ENCODE measurements at regions not wholly inside any gene's neighbourhood (a gene's known extent, or its start where the extent isn't known, plus 50 kb on each side); places are given as distances from the start of the nearest gene placed in this dataset.

DNA sequence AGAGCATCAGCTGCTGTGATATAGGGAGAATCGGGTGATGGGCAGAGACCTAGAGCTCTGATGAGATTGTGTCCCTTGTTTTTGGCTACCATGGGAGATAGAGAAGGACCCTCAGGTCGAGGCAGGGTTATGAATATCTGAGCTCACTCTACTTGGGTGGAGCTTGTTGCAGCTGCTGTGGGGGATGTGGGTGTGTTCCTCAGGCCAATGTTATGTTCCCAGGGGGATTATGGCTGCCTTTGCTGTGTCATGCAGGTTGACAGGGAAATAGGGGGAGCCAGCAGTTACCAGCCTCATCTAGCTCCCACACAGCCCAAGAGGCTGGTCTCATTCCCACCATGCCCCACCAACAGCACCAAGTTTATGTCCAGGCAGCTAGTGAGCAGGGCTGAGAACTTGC, 131.5 kb downstream of the TRIM42 start:
- no peak overlapping the region for H3K4me3 ChIP-seq
- DNase-seq: no peak
- no peaks in the 10 kb centered on the region for H3K4me1 ChIP-seq
- intact Hi-C loops (cut with DNase I; ENCODE audit: low total_unique reads): no loop called here
- no peak for TF ChIP-seq POLR2A (IDR thresholded peaks at IDR 0.05)
- no peak for TF ChIP-seq CTCF (IDR thresholded peaks at IDR 0.05)
- no peaks in the 10 kb centered on the region for H3K27me3 ChIP-seq
- no peak overlapping the region for H3K27ac ChIP-seq
- no peaks in the 10 kb centered on the region for H3K36me3 ChIP-seq
- peaks cover 0 to 4% of the 10 kb centered on the region in 2 donors for H3K9me3 ChIP-seq

GRCh38 chr3:140816372-140817195, 125.1 kb upstream of the SLC25A36 start:
- H3K4me3 ChIP-seq: no peak overlapping the region
- H3K36me3 ChIP-seq: no peaks in the 10 kb centered on the region
- no peaks in the 10 kb centered on the region for H3K9me3 ChIP-seq
- DNase-seq: no peak
- no peak for TF ChIP-seq POLR2A (IDR thresholded peaks at IDR 0.05)
- no peak for TF ChIP-seq CTCF (IDR thresholded peaks at IDR 0.05)
- H3K4me1 ChIP-seq: no peaks in the 10 kb centered on the region
- H3K27me3 ChIP-seq: no peaks in the 10 kb centered on the region
- H3K27ac ChIP-seq: no peak overlapping the region
- intact Hi-C loops (cut with DNase I; ENCODE audit: low total_unique reads): no loop called here

- no peak for TF ChIP-seq POLR2A (IDR thresholded peaks at IDR 0.05)
- no peak for TF ChIP-seq CTCF (IDR thresholded peaks at IDR 0.05)
- intact Hi-C loops (cut with DNase I; ENCODE audit: low total_unique reads): no loop called here
- no peak for DNase-seq
Observed at GRCh38 chr3:140821493-140821892, 120.1 kb upstream of the SLC25A36 start.

DNA sequence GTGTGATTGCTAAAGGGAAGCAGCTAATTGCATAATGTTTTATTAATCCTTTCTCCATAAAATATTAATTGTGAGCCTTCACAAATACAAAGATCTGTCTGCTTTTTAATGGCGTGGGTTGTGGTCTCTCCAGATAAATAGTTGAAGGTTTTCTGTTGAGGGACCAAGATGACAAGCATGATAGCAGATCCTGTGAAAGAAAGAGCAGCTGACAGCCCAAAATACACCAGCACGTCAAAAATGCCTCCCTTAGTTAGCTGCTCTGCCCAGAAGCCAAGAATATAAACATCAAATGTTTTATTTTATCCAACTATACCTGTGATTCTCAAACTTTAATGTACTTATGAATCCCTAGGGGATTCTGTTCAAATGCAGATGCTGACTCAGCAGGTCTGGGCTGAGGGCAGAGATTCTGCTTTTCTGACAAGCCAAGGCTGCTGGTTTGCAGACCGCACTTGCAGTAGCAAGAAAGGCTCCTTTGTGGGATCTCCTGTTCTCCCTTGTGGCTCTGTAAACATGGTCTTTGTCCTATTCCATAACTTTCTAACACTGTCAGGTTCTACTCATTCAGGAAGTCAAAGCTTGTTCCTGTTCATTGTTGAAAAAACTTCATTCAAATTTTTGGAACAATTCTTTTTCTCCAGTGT, 119.1 kb upstream of the SLC25A36 start:
- intact Hi-C loops (cut with DNase I; ENCODE audit: low total_unique reads): no loop called here
- no peak for DNase-seq
- Histone ChIP-seq H3K4me3 (no peak overlapping the region), H3K27ac (no peak overlapping the region), H3K27me3 (no peaks in the 10 kb centered on the region), H3K36me3 (no peaks in the 10 kb centered on the region), H3K9me3 (no peaks in the 10 kb centered on the region), H3K4me1 (no peaks in the 10 kb centered on the region)
- TF ChIP-seq POLR2A (IDR thresholded peaks at IDR 0.05): no peak

More at GRCh38 chr3:140821493-140821892, 120.1 kb upstream of the SLC25A36 start:
- H3K36me3 ChIP-seq: no peaks in the 10 kb centered on the region
- H3K4me1 ChIP-seq: no peaks in the 10 kb centered on the region
- H3K9me3 ChIP-seq: no peaks in the 10 kb centered on the region
- no peak overlapping the region for H3K27ac ChIP-seq
- H3K4me3 ChIP-seq: no peak overlapping the region
- H3K27me3 ChIP-seq: no peaks in the 10 kb centered on the region

DNA sequence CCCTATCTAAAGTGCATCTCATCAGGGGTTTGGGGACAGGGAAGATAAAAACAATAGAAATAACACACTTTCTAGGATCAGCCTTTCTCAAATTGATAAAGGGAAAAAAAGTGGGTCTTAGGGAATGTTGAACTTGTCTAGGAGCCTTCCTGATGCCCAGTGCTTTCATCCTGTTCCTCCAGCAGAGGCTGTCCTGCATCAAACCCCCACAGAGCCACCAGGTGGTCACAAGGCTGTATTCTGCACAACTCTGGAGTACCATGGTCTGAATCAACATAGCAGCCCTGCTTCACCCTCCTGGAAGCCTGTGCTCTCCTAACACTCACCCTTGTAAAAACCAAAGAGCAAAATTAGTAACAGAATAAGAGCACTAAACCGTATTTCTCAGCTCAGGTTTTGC, 118.5 kb upstream of the SLC25A36 start:
- no peaks in the 10 kb centered on the region for H3K36me3 ChIP-seq
- H3K27ac ChIP-seq: no peak overlapping the region
- H3K4me1 ChIP-seq: no peaks in the 10 kb centered on the region
- no peak for DNase-seq
- H3K27me3 ChIP-seq: no peaks in the 10 kb centered on the region
- intact Hi-C loops (cut with DNase I; ENCODE audit: low total_unique reads): no loop called here
- no peaks in the 10 kb centered on the region for H3K9me3 ChIP-seq
- no peak overlapping the region for H3K4me3 ChIP-seq
- TF ChIP-seq CTCF (IDR thresholded peaks at IDR 0.05): no peak
- no peak for TF ChIP-seq POLR2A (IDR thresholded peaks at IDR 0.05)

Data from uterus (tissue), 3 donors.